MCF 10A (cell line): ENCODE measurements at regions not wholly inside any gene's neighbourhood (a gene's known extent, or its start where the extent isn't known, plus 50 kb on each side); places are given as distances from the start of the nearest gene placed in this dataset.

ENCODE experiments used
- BruUV-seq: library from RNA; stranded (reverse); fragments of 400-500 nt; replicated peaks from 2 replicates; lab custom pipeline; 2021; lab: Mats Ljungman, UMichigan
- CTCF ChIA-PET: fragments of 300-600 bp; sonication (Branson Sonifier 250); formaldehyde crosslinking; extraction: SDS; loops from one replicate; lab custom pipeline; 2021; ENCODE audit warnings: antibody characterized with exemption, inconsistent platforms; lab: Yijun Ruan, JAX
- POLR2A ChIA-PET: fragments of 300-600, 350-650 bp; sonication (Branson Sonifier 250); formaldehyde crosslinking; extraction: SDS; loops from one replicate; lab custom pipeline; 2020; ENCODE audit warnings: antibody characterized with exemption, inconsistent platforms; lab: Yijun Ruan, JAX
- DNase-seq: peaks from one replicate; pipeline ENCODE4 v3.0.0-alpha.2; 2018; ENCODE audit not compliant: unreplicated experiment
- H3K27ac Mint-ChIP-seq: one replicate; pipeline ENCODE4 v1.8.0; 2022; ENCODE audit warnings: mild to moderate bottlenecking, low read depth, mixed read lengths; ENCODE audit not compliant: unreplicated experiment
- H3K27me3 Mint-ChIP-seq: one replicate; pipeline ENCODE4 v1.8.0; 2022; ENCODE audit warnings: mixed read lengths; ENCODE audit not compliant: insufficient read depth, unreplicated experiment
- H3K36me3 Mint-ChIP-seq: one replicate; pipeline ENCODE4 v1.8.0; 2022; ENCODE audit warnings: mild to moderate bottlenecking, moderate library complexity, mixed read lengths; ENCODE audit not compliant: insufficient read depth, unreplicated experiment
- H3K4me1 Mint-ChIP-seq: one replicate; pipeline ENCODE4 v1.8.0; 2022; ENCODE audit warnings: mixed read lengths; ENCODE audit not compliant: insufficient read depth, unreplicated experiment
- H3K4me3 Mint-ChIP-seq: one replicate; pipeline ENCODE4 v1.8.0; 2022; ENCODE audit warnings: mild to moderate bottlenecking, moderate library complexity, mixed read lengths; ENCODE audit not compliant: unreplicated experiment
- H3K9me3 Mint-ChIP-seq: one replicate; pipeline ENCODE4 v1.8.0; 2022; ENCODE audit warnings: mixed read lengths; ENCODE audit not compliant: unreplicated experiment
- intact Hi-C: fragments of 100-400 bp; cut with micrococcal nuclease; formaldehyde crosslinking; loops from 2 replicates; pipeline ENCODE4 v1.14.1; 2022
- TF ChIP-seq, protein P1 (sequence below): fragments of 200-600 bp; IDR thresholded peaks from one replicate; pipeline ENCODE4 v1.8.0; 2022; ENCODE audit warnings: antibody characterized with exemption, mild to moderate bottlenecking; ENCODE audit not compliant: unreplicated experiment

DNA sequence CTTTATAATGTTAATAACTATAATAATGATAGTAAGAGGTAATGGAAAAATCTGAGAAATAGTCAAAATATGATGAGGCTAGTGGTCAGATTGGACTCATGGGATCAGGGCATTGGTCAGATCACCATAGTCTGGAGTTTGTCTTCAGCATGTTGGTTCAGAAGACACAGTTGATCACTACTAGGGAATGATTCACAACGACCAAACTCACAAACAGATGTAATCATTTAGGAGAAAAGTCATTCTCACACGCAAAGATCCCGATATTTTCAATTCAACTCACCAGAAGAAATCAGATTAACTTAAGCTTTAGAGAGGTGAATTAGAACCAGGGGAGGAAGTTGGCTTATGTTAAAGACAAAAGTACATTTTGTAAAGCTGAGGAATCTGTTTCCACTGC, 131.8 kb downstream of the LURAP1L start:
- no peak overlapping the region for H3K27ac Mint-ChIP-seq
- no peaks in the 10 kb centered on the region for H3K27me3 Mint-ChIP-seq
- intact Hi-C loops = no loop called here
- POLR2A ChIA-PET = no interaction called here
- H3K36me3 Mint-ChIP-seq = no peaks in the 10 kb centered on the region
- peaks cover 6% of the 10 kb centered on the region for H3K9me3 Mint-ChIP-seq
- TF ChIP-seq, protein P1, sequence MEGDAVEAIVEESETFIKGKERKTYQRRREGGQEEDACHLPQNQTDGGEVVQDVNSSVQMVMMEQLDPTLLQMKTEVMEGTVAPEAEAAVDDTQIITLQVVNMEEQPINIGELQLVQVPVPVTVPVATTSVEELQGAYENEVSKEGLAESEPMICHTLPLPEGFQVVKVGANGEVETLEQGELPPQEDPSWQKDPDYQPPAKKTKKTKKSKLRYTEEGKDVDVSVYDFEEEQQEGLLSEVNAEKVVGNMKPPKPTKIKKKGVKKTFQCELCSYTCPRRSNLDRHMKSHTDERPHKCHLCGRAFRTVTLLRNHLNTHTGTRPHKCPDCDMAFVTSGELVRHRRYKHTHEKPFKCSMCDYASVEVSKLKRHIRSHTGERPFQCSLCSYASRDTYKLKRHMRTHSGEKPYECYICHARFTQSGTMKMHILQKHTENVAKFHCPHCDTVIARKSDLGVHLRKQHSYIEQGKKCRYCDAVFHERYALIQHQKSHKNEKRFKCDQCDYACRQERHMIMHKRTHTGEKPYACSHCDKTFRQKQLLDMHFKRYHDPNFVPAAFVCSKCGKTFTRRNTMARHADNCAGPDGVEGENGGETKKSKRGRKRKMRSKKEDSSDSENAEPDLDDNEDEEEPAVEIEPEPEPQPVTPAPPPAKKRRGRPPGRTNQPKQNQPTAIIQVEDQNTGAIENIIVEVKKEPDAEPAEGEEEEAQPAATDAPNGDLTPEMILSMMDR = no peak
- DNase-seq = no peak
- no TSS peak for BruUV-seq
- H3K4me1 Mint-ChIP-seq = no peaks in the 10 kb centered on the region
- CTCF ChIA-PET = no interaction called here
- H3K4me3 Mint-ChIP-seq = no peak overlapping the region

- no peak for DNase-seq
- ChIA-PET POLR2A (no interaction called here), CTCF (interaction anchor here (0.6 to 0.7 kb wide), 5 partner anchors 15 to 185 kb away, joined by 3 to 5 read pairs (median 4); no protein-coding TSS in a partner anchor)
These were observed 134.1 kb downstream of the LURAP1L start for GRCh38 chr9:12908895-12909294.

DNA sequence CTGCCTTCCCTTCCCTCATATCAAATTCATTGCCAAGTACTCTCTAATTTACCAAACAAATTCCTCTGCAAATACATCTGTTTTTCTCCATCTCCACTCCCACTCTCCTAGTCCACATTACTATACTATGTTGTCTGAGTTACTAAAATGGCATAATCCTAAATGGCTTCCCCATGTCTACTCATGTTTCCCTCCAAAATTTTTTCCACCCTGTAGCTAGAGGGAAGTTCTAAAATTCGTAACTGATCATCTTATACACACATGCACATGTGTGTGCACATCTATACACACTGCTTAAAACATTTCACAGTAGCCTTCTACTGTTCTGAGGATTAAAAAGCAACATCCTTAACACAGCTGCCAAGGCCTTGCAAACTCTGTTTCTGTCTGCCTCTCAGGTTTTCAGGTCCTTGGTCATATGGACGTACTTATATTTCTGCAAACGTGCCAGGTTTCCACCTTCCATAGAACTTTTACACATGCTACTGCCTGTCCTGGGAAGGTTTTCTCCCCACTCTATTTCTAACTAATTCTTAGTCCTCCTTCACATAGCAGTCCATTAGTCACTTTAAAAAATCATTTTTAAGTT, 140.6 kb downstream of the LURAP1L start:
- intact Hi-C loops = no loop called here
- POLR2A ChIA-PET = no interaction called here
- TF ChIP-seq, protein P1 = no peak
- Mint-ChIP-seq H3K27ac (no peak overlapping the region), H3K4me1 (peaks cover 7% of the 10 kb centered on the region), H3K4me3 (no peak overlapping the region), H3K9me3 (no peaks in the 10 kb centered on the region), H3K27me3 (no peaks in the 10 kb centered on the region), H3K36me3 (no peaks in the 10 kb centered on the region)
- BruUV-seq = no TSS peak
- CTCF ChIA-PET = no interaction called here
- DNase-seq = no peak

More at GRCh38 chr9:12908895-12909294, 134.1 kb downstream of the LURAP1L start:
- H3K27me3 Mint-ChIP-seq = no peaks in the 10 kb centered on the region
- H3K4me3 Mint-ChIP-seq = no peak overlapping the region
- H3K27ac Mint-ChIP-seq = no peak overlapping the region
- H3K36me3 Mint-ChIP-seq = no peaks in the 10 kb centered on the region
- no peaks in the 10 kb centered on the region for H3K4me1 Mint-ChIP-seq
- TF ChIP-seq, protein P1 = no peak
- H3K9me3 Mint-ChIP-seq = no peaks in the 10 kb centered on the region
- intact Hi-C loops = no loop called here
- no TSS peak for BruUV-seq

- no peak for DNase-seq
- Mint-ChIP-seq H3K4me3 (no peak overlapping the region), H3K9me3 (no peaks in the 10 kb centered on the region), H3K27ac (no peak overlapping the region), H3K27me3 (no peaks in the 10 kb centered on the region), H3K4me1 (peaks cover 7% of the 10 kb centered on the region), H3K36me3 (no peaks in the 10 kb centered on the region)
- TF ChIP-seq, protein P1 = no peak
- CTCF ChIA-PET = interaction anchor here (1.2 kb wide), 1 partner anchor 198 kb away, joined by 3 read pairs; no protein-coding TSS in a partner anchor
- POLR2A ChIA-PET = no interaction called here
- intact Hi-C loops = no loop called here
- BruUV-seq = no TSS peak
These were observed 141.2 kb downstream of the LURAP1L start for GRCh38 chr9:12916042-12916441.
